ENCODE measurements at regions not wholly inside any gene's neighbourhood (a gene's known extent, or its start where the extent isn't known, plus 50 kb on each side); places are given as distances from the start of the nearest gene placed in this dataset.

GRCh38 chr2:217158928-217159327 lies 299.1 kb upstream of the TNP1 start:
- TF ChIP-seq ZBTB21 (CRISPR knock-in tag; IDR thresholded peaks at IDR 0.05) (no peak), ZNF224 (CRISPR knock-in tag; IDR thresholded peaks at IDR 0.05) (no peak), EP300 (IDR thresholded peaks at IDR 0.05; ENCODE audit: low read depth in 2 of 2, low read length in 2 of 2) (no peak), EP300 (CRISPR knock-in tag; IDR thresholded peaks at IDR 0.05; ENCODE audit: borderline replicate concordance) (no peak), TRIM22 (IDR thresholded peaks at IDR 0.05) (no peak), SNAPC5 (CRISPR knock-in tag; IDR thresholded peaks at IDR 0.05; ENCODE audit: borderline replicate concordance) (no peak), ZNF18 (CRISPR knock-in tag; IDR thresholded peaks at IDR 0.05; ENCODE audit: insufficient replicate concordance) (no peak), CBFB (CRISPR knock-in tag; IDR thresholded peaks at IDR 0.05) (no peak), NFE2L1 (CRISPR knock-in tag; IDR thresholded peaks at IDR 0.05; ENCODE audit: borderline replicate concordance) (no peak), HMGXB4 (CRISPR knock-in tag; IDR thresholded peaks at IDR 0.05; ENCODE audit: borderline replicate concordance in 1 of 2, low read depth in 1 of 2) (no peak), PBX2 (CRISPR knock-in tag; IDR thresholded peaks at IDR 0.05) (no peak), TCF7 (IDR thresholded peaks at IDR 0.05; ENCODE audit: low read depth) (no peak), ZNF589 (CRISPR knock-in tag; conservative IDR thresholded peaks at IDR 0.05) (no peak), NCOA2 (CRISPR knock-in tag; IDR thresholded peaks at IDR 0.05) (no peak)
